A673 (cell line): ENCODE measurements at regions not wholly inside any gene's neighbourhood (a gene's known extent, or its start where the extent isn't known, plus 50 kb on each side); places are given as distances from the start of the nearest gene placed in this dataset.
"Not testable (repeated sequence)": the region's sequence is repeated elsewhere in the genome, so short reads cannot be mapped to it uniquely, and the experiment has no call there.

ENCODE experiments used
- BruUV-seq: library from RNA; stranded (reverse); fragments of 400-500 nt; replicated peaks from 2 replicates; lab custom pipeline; 2021; lab: Mats Ljungman, UMichigan
- CTCF ChIA-PET: fragments of 300-600 bp; sonication (Branson Sonifier 250); formaldehyde crosslinking; loops from one replicate; lab custom pipeline; 2022; ENCODE audit warnings: antibody characterized with exemption; lab: Charles Lee
- POLR2A ChIA-PET: fragments of 300-600 bp; sonication (Branson Sonifier 250); formaldehyde crosslinking; loops from one replicate; lab custom pipeline; 2022; ENCODE audit warnings: antibody characterized with exemption; ENCODE audit not compliant: low non-redundant PET; lab: Charles Lee
- DNase-seq: peaks from one replicate; pipeline ENCODE4 v3.0.0-alpha.2; 2015; ENCODE audit warnings: low spot score
- H3K27ac ChIP-seq: fragments of 200-600 bp; sonication (generic); 2 replicates; pipeline ENCODE4 v1.5.1; 2016; ENCODE audit warnings: mixed run types, low read depth, mild to moderate bottlenecking, mixed read lengths, antibody characterized with exemption, low read length; ENCODE audit not compliant: poor library complexity, severe bottlenecking
- H3K27me3 ChIP-seq: fragments of 200-600 bp; sonication (generic); replicated peaks from 2 replicates; pipeline ENCODE4 v1.6.1; 2017; ENCODE audit warnings: mixed run types, low read depth, mild to moderate bottlenecking, mixed read lengths, antibody characterized with exemption, low read length; ENCODE audit not compliant: insufficient read depth, poor library complexity
- H3K36me3 ChIP-seq: fragments of 200-600 bp; sonication (generic); 2 replicates; pipeline ENCODE4 v1.6.1; 2016; ENCODE audit warnings: mixed run types, mild to moderate bottlenecking, mixed read lengths, antibody characterized with exemption, low read length; ENCODE audit not compliant: insufficient read depth, poor library complexity, severe bottlenecking
- H3K4me1 ChIP-seq: fragments of 200-600 bp; sonication (generic); 2 replicates; pipeline ENCODE4 v1.6.1; 2017; ENCODE audit warnings: mixed run types, mild to moderate bottlenecking, mixed read lengths, antibody characterized with exemption, low read length; ENCODE audit not compliant: insufficient read depth, poor library complexity, severe bottlenecking
- H3K4me3 ChIP-seq: fragments of 200-600 bp; sonication (generic); 2 replicates; pipeline ENCODE4 v1.5.1; 2016; ENCODE audit warnings: low read depth, mixed run types, mild to moderate bottlenecking, mixed read lengths, low read length; ENCODE audit not compliant: poor library complexity, severe bottlenecking
- H3K9me3 ChIP-seq: fragments of 200-600 bp; sonication (generic); 2 replicates; pipeline ENCODE4 v1.6.1; 2016; ENCODE audit warnings: mixed run types, low read depth, mild to moderate bottlenecking, mixed read lengths, antibody characterized with exemption, low read length; ENCODE audit not compliant: poor library complexity, severe bottlenecking
- intact Hi-C: fragments of 100-400 bp; cut with micrococcal nuclease; formaldehyde crosslinking; loops from one replicate; pipeline ENCODE4 v1.10.0; 2022; ENCODE audit not compliant: unreplicated experiment

DNA sequence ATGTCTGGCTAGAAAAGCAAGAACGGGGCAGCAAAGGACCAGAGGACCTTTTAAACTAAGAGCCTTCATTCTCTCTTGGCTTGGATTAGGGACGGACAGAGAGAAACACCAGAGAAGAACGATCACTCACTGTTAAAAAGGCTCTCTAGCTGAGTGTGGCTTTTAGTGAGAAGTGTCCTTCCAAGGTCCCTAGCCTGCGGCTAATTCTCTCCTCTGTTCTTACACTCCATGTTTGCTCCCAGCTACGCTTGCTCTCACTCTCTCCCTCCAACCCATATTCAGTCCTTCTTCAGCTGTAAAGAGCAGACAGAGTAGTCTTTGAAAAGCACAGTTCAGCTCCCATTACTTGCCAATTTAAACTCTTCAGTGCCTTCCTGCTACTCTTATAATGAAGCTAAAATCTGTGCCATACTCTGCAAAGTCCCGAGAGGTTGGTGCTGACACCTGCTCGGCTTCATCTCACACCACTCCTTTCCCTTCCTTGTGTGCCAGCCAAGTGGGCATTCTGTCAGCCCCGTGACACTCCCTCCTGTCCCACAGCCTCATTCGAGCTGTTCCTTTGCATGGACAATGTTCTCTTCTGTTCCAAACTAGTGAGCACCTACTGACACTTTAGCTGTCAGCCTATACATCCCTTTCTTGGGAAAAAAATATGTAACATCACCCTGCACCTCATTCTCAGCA lies 136.0 kb downstream of the ATP6V0E2 start:
- H3K36me3 ChIP-seq, H3K27me3 ChIP-seq, H3K4me1 ChIP-seq, DNase-seq, POLR2A ChIA-PET, H3K9me3 ChIP-seq, BruUV-seq, H3K27ac ChIP-seq, intact Hi-C loops, H3K4me3 ChIP-seq, CTCF ChIA-PET: not testable (repeated sequence)

DNA sequence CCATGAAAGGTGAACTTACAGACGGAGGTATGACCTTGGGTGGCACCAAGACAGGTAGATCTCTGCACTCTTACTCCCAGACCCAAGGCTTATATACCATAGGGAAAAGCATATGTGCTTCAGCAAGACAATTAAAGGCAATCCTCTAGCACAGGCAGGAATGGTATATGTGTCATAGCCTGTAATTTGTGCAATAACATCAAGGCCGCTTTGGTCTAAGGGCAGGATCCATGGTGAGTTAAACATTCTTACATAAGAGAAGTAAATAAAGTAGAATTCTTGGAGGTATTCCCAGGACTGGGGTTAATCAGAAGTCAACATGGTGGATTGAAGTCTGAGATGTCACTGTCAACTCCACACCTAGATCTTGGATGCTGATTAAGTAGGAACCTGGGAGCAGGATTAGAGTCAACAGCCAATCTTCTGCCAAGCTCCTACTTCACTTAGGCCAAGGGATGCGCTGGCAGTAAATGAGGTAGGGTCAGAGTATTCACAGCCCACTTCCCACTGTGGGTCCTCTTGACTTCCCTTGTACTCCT lies 143.0 kb downstream of the ATP6V0E2 start:
- POLR2A ChIA-PET, result not testable (repeated sequence)

DNA sequence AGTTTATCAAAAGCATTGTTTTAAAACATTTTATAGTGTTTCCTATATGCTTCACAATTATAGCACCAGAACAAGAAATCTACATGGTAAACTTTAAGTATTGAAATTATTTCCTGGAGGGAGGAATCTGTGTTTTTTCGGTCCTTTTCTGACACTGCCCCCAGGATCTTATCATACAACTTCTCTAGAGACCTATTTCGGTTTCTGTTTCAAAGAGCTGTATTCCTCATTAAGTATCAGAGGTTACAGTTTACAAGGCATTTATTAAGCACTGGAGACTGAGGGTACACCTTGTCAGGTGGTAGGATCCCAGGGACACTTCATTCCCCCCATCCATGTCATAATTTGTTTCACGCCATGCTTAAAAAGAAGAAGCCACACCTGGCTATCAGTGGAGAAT lies 146.4 kb downstream of the ATP6V0E2 start:
- BruUV-seq, H3K4me1 ChIP-seq, H3K27ac ChIP-seq, intact Hi-C loops, H3K27me3 ChIP-seq, H3K4me3 ChIP-seq, H3K36me3 ChIP-seq, POLR2A ChIA-PET, CTCF ChIA-PET, H3K9me3 ChIP-seq, DNase-seq: not testable (repeated sequence)

More for the DNA sequence above, 143.0 kb downstream of the ATP6V0E2 start:
- DNase-seq, BruUV-seq, H3K27ac ChIP-seq, H3K27me3 ChIP-seq, intact Hi-C loops, H3K9me3 ChIP-seq, CTCF ChIA-PET, H3K36me3 ChIP-seq, H3K4me3 ChIP-seq, H3K4me1 ChIP-seq: not testable (repeated sequence)

DNA sequence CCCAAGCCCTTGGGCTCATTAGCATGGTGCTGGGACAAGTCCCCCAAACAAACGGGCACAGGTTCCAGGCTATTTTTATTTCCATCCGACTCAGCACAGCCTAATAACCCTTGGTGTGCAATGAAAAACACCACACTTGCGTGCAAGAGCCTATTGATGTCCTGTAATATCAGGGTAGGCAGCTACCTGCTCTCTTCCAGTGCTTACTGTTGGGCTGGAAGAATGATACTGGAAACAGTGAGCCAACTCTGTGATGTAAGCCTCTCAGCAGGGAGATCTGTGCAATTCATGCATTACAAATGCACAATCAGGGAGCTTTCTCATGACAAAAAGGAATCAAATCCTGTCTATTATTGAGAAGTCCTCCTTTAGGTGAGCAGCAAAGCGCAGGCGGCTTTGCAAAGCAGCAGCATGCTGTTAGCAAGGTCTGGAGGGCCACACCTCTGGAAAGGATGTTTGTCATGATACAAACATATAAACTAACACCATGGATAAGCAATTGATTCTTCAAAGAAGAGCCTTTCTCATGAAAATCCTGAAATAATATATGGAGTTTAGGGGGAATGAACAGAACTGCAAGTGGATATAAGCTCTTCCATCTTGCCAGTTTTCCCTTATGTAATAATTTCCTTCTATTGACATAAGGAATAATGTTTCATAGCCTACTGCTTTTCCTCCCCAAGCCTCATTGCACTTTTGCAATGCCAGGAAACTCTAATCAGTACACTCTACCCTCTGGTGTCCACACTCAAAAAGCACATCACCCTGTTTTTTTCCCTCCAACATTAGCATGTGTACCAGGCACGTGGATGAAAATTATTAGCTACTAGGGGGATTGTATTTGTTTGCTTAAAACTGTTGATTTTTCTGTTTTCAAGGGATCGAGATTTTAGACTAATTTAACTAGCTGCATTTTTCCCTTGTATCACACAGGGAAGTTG lies 151.1 kb downstream of the ATP6V0E2 start:
- H3K27me3 ChIP-seq, H3K36me3 ChIP-seq, H3K27ac ChIP-seq, H3K4me1 ChIP-seq, CTCF ChIA-PET, intact Hi-C loops, POLR2A ChIA-PET, H3K4me3 ChIP-seq, DNase-seq, H3K9me3 ChIP-seq, BruUV-seq: not testable (repeated sequence)

DNA sequence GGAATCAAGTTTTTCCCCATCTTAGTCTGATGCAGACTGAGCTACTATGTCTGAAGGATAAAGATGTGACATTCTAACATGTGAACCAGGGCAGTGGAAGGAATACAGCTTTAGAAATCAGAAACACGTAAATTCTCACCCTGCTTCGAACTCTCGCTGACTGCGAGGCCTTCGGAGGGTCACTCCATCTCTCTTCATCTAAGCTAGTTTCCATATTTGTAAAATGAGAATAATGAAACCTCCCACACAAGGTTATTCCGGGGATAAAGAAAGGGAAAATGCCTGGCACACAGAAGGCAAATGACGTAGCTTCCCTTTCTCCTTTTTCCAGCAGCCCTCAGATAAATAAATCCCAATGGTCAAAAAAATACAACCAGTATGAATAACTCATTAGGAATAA lies 152.0 kb downstream of the ATP6V0E2 start:
- POLR2A ChIA-PET, intact Hi-C loops, BruUV-seq: not testable (repeated sequence)

DNA sequence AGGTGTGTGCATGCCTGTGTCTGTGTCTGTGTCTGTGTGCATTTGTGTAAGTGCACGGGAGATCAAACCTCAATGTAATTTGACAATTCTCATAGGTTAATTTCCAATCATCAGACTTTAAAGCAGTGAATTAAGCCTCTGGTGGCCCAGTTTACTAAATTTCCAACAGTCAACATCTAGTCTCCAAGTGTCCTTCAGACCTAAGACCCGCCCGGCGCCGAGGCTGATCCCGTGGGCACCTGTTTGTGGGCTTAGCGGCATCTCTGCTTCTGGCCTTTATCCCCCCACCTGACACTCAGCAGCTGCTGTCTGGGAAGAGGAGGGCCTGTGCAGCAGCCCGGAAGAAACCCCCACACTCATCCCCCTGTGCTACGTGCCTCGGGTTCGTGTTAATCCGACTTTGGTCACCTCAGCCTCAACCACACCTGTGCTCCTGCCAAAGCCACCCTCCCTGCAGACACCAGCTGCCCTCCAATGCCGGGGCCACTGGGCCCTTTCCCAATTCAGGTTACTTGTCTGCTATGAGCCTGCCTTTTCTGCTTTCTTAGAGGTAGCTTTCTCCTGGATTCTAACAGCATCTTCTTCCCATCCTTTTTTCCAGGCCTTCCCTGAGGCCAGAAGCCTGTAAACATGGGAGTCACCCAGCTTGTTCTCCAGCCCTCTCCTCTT lies 154.7 kb downstream of the ATP6V0E2 start:
- H3K4me3 ChIP-seq, intact Hi-C loops, H3K27ac ChIP-seq, H3K36me3 ChIP-seq, CTCF ChIA-PET, H3K9me3 ChIP-seq, H3K4me1 ChIP-seq, BruUV-seq, H3K27me3 ChIP-seq, POLR2A ChIA-PET, DNase-seq: not testable (repeated sequence)

More for the DNA sequence above, 152.0 kb downstream of the ATP6V0E2 start:
- H3K4me3 ChIP-seq, H3K27me3 ChIP-seq, H3K27ac ChIP-seq, H3K9me3 ChIP-seq, H3K4me1 ChIP-seq, CTCF ChIA-PET, H3K36me3 ChIP-seq, DNase-seq: not testable (repeated sequence)

DNA sequence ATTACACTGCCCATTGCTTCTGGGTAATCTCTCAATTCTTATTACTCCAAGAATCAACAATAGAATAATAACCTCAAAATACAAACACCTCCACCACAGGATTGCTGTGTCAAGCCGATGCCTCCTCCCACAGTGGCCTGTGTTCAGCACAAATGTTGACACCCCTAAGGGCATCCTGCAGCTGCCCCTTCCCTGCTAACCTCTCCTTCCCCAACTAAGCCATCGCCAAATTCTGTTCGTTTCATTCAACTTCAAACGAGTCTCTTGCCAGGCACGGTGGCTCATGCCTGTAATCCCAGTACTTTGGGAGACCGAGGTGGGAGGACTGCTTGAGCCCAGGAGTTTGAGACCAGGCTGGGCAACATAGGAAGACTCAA lies 155.2 kb downstream of the ATP6V0E2 start:
- intact Hi-C loops, result not testable (repeated sequence)

More for the DNA sequence above, 155.2 kb downstream of the ATP6V0E2 start:
- DNase-seq, H3K27ac ChIP-seq, BruUV-seq, H3K4me3 ChIP-seq, H3K9me3 ChIP-seq, H3K36me3 ChIP-seq, H3K4me1 ChIP-seq, CTCF ChIA-PET, POLR2A ChIA-PET, H3K27me3 ChIP-seq: not testable (repeated sequence)
